SK-N-DZ (cell line): ENCODE measurements at regions not wholly inside any gene's neighbourhood (a gene's known extent, or its start where the extent isn't known, plus 50 kb on each side); places are given as distances from the start of the nearest gene placed in this dataset.
"Not testable (repeated sequence)": the region's sequence is repeated elsewhere in the genome, so short reads cannot be mapped to it uniquely, and the experiment has no call there.

Source experiments
- DNase-seq: peaks from one replicate; pipeline ENCODE4 v3.0.0-alpha.2; 2015; ENCODE audit warnings: low spot score

- DNase-seq: no peak
These were observed 150.0 kb upstream of the SYT10 start for GRCh38 chr12:33589576-33590114.

GRCh38 chr12:33593753-33594152, 154.1 kb upstream of the SYT10 start:
- DNase-seq: no peak

- DNase-seq: no peak
These were observed 156.4 kb upstream of the SYT10 start for GRCh38 chr12:33596061-33596460.

- DNase-seq: no peak
These were observed 157.2 kb upstream of the SYT10 start for GRCh38 chr12:33596814-33597213.

- DNase-seq: no peak
These were observed 162.9 kb upstream of the SYT10 start for GRCh38 chr12:33602515-33602914.

GRCh38 chr12:33605757-33606156, 166.1 kb upstream of the SYT10 start:
- peak; percentile 20 for DNase-seq

- no peak for DNase-seq
These were observed 170.3 kb upstream of the SYT10 start for GRCh38 chr12:33609910-33610309.

- no peak for DNase-seq
These were observed 175.0 kb upstream of the SYT10 start for GRCh38 chr12:33614630-33615029.

GRCh38 chr12:33617218-33617617, 177.6 kb upstream of the SYT10 start:
- DNase-seq: no peak

GRCh38 chr12:33628087-33628486, 188.5 kb upstream of the SYT10 start:
- no peak for DNase-seq

- DNase-seq: no peak
These were observed 194.9 kb upstream of the SYT10 start for GRCh38 chr12:33634544-33634943.

- not testable (repeated sequence) for DNase-seq
These were observed 197.3 kb upstream of the SYT10 start for GRCh38 chr12:33636930-33637329.

GRCh38 chr12:33639975-33640374, 200.4 kb upstream of the SYT10 start:
- DNase-seq: no peak

GRCh38 chr12:33649992-33650391, 210.4 kb upstream of the SYT10 start:
- DNase-seq: no peak

GRCh38 chr12:33650832-33651231, 211.2 kb upstream of the SYT10 start:
- no peak for DNase-seq

- no peak for DNase-seq
These were observed 213.7 kb upstream of the SYT10 start for GRCh38 chr12:33653362-33653761.

- DNase-seq: no peak
These were observed 214.7 kb upstream of the SYT10 start for GRCh38 chr12:33654313-33654712.

- no peak for DNase-seq
These were observed 223.5 kb upstream of the SYT10 start for GRCh38 chr12:33663000-33663654.

- no peak for DNase-seq
These were observed 229.7 kb upstream of the SYT10 start for GRCh38 chr12:33669349-33669748.

- DNase-seq: no peak
These were observed 230.7 kb upstream of the SYT10 start for GRCh38 chr12:33670284-33670683.

- DNase-seq: no peak
These were observed 232.1 kb upstream of the SYT10 start for GRCh38 chr12:33671676-33672075.

GRCh38 chr12:33672836-33673577, 233.4 kb upstream of the SYT10 start:
- no peak for DNase-seq

GRCh38 chr12:33676866-33677265, 237.2 kb upstream of the SYT10 start:
- no peak for DNase-seq
